ENCODE measurements at regions not wholly inside any gene's neighbourhood (a gene's known extent, or its start where the extent isn't known, plus 50 kb on each side); places are given as distances from the start of the nearest gene placed in this dataset.

- Histone ChIP-seq H3K36me3 (ENCODE audit: insufficient read depth, low read length) (no peaks in the 10 kb centered on the region), H3K27ac (ENCODE audit: low read depth, low read length, poor library complexity, severe bottlenecking) (peak overlapping the region; percentile 40), H3K27me3 (ENCODE audit: insufficient read depth, low read length) (no peaks in the 10 kb centered on the region), H3K79me2 (ENCODE audit: insufficient read depth, low read length) (no peaks in the 10 kb centered on the region), H3K4me1 (ENCODE audit: insufficient read depth, low read length, severe bottlenecking) (peaks cover 19% of the 10 kb centered on the region), H3F3A (ENCODE audit: insufficient read depth, low read length) (no peaks in the 10 kb centered on the region), H3K4me3 (ENCODE audit: low read depth, low read length, poor library complexity, severe bottlenecking) (peak overlapping the region; percentile 65), H3K4me2 (ENCODE audit: low read length) (peak overlapping the region; percentile 85), H3K9ac (ENCODE audit: low read length) (peak overlapping the region; percentile 61), H2AFZ (ENCODE audit: low read length) (peak overlapping the region; percentile 78), H3K9me2 (ENCODE audit: low read depth, low read length) (no peaks in the 10 kb centered on the region), H4K20me1 (ENCODE audit: insufficient read depth, low read length) (no peaks in the 10 kb centered on the region), H3K9me3 (ENCODE audit: low read length) (no peaks in the 10 kb centered on the region)
- no peak for TF ChIP-seq EZH2 (IDR thresholded peaks at IDR 0.05; ENCODE audit: borderline replicate concordance, low read length)
Observed at GRCh38 chr1:147084273-147085096, 87.8 kb downstream of the PRKAB2 start.

- H3K4me1 ChIP-seq (ENCODE audit: insufficient read depth, low read length, severe bottlenecking): peaks cover 19% of the 10 kb centered on the region
- H3K4me2 ChIP-seq (ENCODE audit: low read length): peak overlapping the region; percentile 85
- peak overlapping the region; percentile 40 for H3K27ac ChIP-seq (ENCODE audit: low read depth, low read length, poor library complexity, severe bottlenecking)
- no peaks in the 10 kb centered on the region for H3K9me3 ChIP-seq (ENCODE audit: low read length)
- no peaks in the 10 kb centered on the region for H3K9me2 ChIP-seq (ENCODE audit: low read depth, low read length)
- no peak overlapping the region for H2AFZ ChIP-seq (ENCODE audit: low read length)
- H3K79me2 ChIP-seq (ENCODE audit: insufficient read depth, low read length): no peaks in the 10 kb centered on the region
- no peak for TF ChIP-seq EZH2 (IDR thresholded peaks at IDR 0.05; ENCODE audit: borderline replicate concordance, low read length)
- TF ChIP-seq CTCF (IDR thresholded peaks at IDR 0.05; ENCODE audit: low read length): no peak
- H3K36me3 ChIP-seq (ENCODE audit: insufficient read depth, low read length): no peaks in the 10 kb centered on the region
- H3K9ac ChIP-seq (ENCODE audit: low read length): peak overlapping the region; percentile 61; the same call in 1 of the 2 replicates
- no peaks in the 10 kb centered on the region for H4K20me1 ChIP-seq (ENCODE audit: insufficient read depth, low read length)
- H3K27me3 ChIP-seq (ENCODE audit: insufficient read depth, low read length): no peaks in the 10 kb centered on the region
- no peaks in the 10 kb centered on the region for H3F3A ChIP-seq (ENCODE audit: insufficient read depth, low read length)
- peak overlapping the region; percentile 65 for H3K4me3 ChIP-seq (ENCODE audit: low read depth, low read length, poor library complexity, severe bottlenecking)
Observed at GRCh38 chr1:147083919-147084272, 88.4 kb downstream of the PRKAB2 start.

GRCh38 chr1:147080671-147081394 lies 91.4 kb downstream of the PRKAB2 start:
- H3K9me3 ChIP-seq (ENCODE audit: low read length): no peaks in the 10 kb centered on the region
- H3F3A ChIP-seq (ENCODE audit: insufficient read depth, low read length): no peaks in the 10 kb centered on the region
- H3K36me3 ChIP-seq (ENCODE audit: insufficient read depth, low read length): no peaks in the 10 kb centered on the region
- H4K20me1 ChIP-seq (ENCODE audit: insufficient read depth, low read length): no peaks in the 10 kb centered on the region
- H3K9ac ChIP-seq (ENCODE audit: low read length): no peak overlapping the region
- H3K4me2 ChIP-seq (ENCODE audit: low read length): no peak overlapping the region
- H3K27ac ChIP-seq (ENCODE audit: low read depth, low read length, poor library complexity, severe bottlenecking): no peak overlapping the region
- H3K4me1 ChIP-seq (ENCODE audit: insufficient read depth, low read length, severe bottlenecking): peaks cover 19% of the 10 kb centered on the region
- H2AFZ ChIP-seq (ENCODE audit: low read length): no peak overlapping the region
- H3K9me2 ChIP-seq (ENCODE audit: low read depth, low read length): no peaks in the 10 kb centered on the region
- no peaks in the 10 kb centered on the region for H3K27me3 ChIP-seq (ENCODE audit: insufficient read depth, low read length)
- no peaks in the 10 kb centered on the region for H3K79me2 ChIP-seq (ENCODE audit: insufficient read depth, low read length)
- no peak for TF ChIP-seq CTCF (IDR thresholded peaks at IDR 0.05; ENCODE audit: low read length)
- TF ChIP-seq EZH2 (IDR thresholded peaks at IDR 0.05; ENCODE audit: borderline replicate concordance, low read length): no peak
- H3K4me3 ChIP-seq (ENCODE audit: low read depth, low read length, poor library complexity, severe bottlenecking): no peak overlapping the region

All from OCI-LY1 (cell line).